NCI-H2029 treated with DMSO at 0.1 percent for 48 hours (cell line): ENCODE measurements at regions not wholly inside any gene's neighbourhood (a gene's known extent, or its start where the extent isn't known, plus 50 kb on each side); places are given as distances from the start of the nearest gene placed in this dataset.
"Not testable (repeated sequence)": the region's sequence is repeated elsewhere in the genome, so short reads cannot be mapped to it uniquely, and the experiment has no call there.

Experiments
- DNase-seq: peaks from one replicate; lab custom pipeline; 2025; lab: John Stamatoyannopoulos, UW

DNA sequence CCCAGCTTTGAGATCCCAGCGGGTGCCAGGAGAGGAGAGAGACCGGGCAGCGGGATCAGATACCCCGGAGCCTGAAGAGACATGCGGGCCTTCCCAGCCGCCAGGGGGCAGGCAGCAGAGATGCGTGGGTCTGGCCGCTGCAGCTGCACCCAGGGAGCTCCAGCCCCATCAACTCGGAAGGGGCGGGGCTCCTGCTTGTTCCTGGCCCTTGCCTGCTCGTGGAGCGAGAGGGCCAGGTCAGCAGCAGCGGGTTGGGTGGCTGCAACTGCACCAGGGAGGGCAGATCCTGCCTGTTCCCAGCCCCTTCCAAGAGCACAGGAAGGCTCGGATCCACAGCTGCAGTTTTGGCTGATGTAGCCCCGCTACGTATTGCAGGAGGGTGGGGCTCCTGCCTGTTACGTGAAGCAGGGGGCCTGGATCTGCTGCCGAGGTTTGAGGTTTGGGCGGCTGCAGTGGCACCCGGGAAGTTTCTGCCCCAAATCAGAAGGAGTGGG lies 532.8 kb downstream of the RFPL4B start:
- no peak for DNase-seq

DNA sequence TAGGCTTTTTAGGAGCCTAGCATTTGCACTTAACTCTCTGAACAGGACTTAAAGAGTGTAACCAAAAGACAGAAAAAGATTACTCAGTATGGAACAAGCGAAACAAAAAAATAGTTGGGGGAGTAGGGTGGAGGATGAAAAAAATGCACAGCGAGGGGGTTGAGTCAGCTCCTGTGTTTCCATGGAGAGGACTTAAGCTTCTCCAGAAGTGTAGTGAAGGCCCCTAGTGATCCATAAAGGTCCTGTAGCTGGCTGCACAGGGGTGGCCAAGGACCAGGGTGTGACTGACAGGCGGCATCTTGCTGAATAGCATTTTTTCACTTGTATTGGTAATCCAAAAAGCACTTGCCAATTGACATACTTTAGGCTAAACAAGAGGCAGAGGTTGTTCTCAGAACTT lies 533.9 kb downstream of the RFPL4B start:
- no peak for DNase-seq

DNA sequence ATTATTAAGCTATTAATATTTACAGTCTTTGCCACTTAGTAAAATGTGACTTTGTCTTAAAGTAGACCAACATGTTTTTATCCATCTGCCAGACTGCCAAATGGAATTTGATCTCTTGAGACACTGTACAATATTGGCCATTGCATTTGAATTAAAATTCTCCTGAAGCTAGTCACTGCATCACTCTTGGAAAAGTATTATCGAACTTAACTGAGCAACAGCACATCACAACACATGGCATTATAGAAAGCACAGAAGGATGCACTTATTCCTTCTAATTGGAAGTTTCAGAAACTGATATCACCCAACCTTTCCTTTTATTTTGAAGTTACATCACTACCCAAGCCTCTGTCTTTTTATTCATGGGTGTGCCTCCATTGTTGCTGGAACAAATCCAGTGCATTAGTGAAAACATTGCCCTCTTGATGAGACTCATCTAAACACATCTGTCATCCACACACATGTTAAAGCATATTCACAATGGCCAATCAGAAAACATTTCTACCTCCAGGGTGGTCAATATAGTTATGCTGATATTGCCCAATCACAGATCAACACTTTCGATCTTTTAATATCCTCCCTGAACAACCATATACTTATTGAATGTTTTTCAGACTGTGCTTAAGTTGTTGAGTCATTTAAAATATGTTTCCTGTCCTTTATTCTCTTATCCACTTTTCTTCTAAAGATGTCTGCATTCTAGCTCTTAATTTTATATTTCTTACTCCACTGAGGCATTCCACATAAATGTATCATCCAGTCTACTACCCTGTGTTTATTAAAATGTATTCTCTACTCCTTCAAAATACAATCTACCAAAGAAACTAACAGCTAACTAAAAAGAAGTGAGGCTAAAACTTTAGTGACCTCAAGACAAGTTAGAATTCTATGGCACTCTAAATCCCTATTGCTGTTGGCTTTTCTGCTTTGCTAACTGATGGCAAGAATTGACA lies 535.0 kb downstream of the RFPL4B start:
- DNase-seq = no peak

DNA sequence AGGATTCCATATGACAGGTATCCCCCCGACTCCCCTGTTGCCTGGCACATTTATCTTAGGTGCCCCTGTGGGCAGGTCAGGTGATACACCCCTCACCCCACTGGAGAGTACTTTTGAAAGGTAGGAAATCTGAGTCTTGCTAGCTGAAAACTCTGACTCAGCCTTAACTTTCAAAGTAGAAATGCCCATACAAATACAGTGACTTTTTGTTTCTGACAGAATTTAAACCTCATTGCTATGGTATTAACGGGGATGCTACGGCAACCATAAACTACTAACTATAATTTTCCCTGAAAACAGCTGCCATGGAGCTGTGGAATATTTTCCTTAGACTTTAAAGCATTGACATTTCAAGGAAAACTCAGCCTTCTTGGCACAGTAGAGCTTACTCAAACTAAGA lies 536.0 kb downstream of the RFPL4B start:
- no peak for DNase-seq

DNA sequence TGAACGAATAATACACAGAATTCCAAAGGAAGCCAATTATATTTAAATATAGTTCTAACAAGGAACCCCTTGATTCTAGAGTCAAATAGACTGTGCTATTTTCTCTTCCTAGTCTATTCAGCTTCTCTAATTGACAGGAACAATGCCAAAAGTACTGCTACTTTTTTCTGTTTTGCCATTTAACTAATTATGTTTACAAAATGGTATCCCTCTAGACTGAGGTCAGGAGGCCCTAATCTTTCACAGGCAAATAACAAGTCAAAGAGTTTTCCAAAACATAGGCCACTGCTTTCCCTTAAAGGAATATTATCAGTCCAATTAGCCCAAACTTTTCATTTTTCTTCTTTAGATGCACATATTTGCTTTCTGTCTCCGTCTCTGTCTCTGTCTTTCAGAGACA lies 539.3 kb downstream of the RFPL4B start:
- no peak for DNase-seq

DNA sequence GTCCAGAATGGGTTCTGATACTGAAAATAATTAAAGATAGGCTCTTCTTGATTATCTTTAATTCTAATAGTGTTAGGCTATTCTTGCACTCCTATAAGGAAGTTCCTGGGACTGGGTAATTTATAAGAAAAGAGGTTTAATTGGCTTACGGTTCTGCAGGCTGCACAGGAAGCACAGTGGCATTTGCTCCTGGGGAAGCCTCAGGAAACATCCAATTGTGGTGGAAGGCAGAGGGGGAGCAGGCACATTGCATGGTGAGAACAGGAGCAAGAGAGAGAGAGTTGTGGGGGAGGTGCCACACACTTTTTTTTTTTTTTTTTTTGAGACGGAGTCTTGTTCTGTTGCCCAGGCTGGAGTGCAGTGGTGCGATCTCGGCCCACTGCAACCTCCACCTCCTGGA lies 540.3 kb downstream of the RFPL4B start:
- not testable (repeated sequence) for DNase-seq

DNA sequence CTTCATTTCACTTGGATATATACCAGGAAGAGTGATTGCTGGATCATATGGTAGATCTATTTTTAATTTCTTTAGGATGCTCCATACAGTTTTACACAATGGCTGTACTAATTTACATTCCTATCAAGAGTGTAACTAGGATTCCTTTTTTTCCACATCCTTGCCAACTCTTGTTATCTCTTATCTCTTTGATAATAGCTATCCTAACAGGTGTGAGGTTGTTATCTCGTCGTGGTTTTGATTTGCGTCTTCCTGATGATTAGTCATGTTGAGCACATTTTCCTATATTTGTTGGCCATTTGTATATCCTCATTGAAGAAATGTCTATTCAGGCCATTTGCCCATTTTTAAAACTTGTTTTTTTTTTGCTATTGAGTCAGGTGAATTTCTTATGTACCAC lies 552.4 kb downstream of the RFPL4B start:
- DNase-seq = no peak

DNA sequence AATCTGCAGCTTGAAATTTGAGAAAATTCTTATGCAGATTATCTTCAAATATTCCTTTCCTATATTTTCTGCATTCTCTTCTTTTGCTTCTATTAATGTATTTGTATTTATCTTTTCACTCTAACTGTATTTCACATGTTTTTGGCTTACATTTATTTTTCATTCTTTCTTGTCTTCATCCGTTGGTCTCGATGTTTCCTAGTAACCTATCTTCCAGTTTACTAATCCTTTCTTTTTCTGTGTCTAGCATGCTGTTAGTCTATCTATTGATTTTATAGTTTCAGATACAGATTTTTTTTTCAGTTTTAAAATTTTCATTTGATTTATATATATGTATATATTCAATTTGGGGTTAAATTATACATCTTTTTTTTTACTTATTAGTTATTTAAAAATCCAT lies 556.2 kb downstream of the RFPL4B start:
- DNase-seq = no peak

DNA sequence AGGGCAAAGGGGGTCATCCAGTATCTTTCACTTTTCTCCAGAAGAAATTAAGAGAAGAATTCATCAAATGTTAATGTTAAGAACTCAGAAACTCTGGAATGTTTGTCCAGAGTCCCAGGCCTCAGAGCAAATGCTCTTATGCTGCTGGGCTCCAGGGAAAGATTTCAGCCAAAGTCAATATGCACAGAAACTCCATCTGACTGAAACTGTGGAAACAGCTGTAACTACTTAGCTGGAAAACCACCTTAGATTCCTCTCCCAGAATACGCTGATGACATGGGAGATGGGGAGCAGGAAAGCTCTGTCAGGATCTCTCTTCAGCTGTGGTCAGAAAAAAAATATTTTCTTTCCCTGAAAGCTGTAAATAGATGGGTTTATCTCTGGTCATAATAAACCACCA lies 559.6 kb downstream of the RFPL4B start:
- DNase-seq = no peak

DNA sequence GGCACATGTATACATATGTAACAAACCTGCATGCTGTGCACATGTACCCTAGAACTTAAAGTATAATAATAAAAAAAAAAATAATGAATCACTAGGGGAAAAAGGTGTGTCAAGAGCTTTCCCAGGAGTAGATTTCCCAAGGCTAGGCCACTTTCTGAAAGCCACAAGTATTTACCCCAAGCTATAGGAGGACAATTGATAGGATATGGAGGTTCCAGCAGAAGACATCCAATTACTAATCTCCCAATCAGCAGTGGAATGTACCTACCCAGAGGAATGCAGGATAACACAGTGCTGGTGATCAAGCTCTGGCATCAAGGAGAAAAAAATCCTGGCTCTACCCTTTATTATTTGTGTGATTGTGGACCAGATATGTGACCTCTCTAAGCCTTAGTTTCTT lies 562.7 kb downstream of the RFPL4B start:
- no peak for DNase-seq

DNA sequence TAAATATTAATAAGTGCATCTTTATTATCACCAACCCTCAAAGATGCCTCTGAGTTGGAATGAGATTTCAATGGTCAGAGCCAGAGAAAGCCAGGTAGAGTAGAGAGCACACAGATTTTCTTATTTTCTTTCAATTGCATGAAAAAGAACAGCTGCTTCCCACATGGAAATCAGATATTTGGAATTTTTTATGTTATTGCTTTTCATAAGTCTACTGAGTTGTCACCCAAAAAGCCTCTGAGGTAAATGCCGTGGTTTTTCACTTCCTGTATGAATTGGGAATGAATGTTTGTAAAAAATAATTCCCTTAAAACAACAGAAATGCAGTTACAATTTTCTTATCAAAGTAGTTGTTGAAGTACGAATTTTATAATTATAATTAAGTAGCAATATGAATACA lies 563.1 kb downstream of the RFPL4B start:
- DNase-seq = no peak

DNA sequence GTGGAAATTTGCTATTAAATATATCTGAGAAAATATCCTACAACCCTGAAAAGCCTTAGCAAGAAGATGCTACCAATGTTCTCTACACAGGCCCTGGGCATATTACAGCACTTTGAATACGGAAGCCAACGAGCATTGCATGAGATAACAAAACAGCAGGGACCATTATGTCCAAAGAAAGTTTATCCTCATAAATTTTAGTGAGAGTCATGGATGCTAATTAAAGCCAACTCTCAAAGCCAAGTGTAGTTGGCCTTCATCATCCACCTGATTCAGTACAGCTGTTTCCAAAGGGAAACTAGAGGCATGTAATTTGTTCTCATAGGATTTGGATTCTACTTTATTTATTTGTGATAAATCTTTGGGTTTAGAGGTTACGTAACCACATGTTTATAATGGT lies 564.8 kb downstream of the RFPL4B start:
- DNase-seq = no peak

DNA sequence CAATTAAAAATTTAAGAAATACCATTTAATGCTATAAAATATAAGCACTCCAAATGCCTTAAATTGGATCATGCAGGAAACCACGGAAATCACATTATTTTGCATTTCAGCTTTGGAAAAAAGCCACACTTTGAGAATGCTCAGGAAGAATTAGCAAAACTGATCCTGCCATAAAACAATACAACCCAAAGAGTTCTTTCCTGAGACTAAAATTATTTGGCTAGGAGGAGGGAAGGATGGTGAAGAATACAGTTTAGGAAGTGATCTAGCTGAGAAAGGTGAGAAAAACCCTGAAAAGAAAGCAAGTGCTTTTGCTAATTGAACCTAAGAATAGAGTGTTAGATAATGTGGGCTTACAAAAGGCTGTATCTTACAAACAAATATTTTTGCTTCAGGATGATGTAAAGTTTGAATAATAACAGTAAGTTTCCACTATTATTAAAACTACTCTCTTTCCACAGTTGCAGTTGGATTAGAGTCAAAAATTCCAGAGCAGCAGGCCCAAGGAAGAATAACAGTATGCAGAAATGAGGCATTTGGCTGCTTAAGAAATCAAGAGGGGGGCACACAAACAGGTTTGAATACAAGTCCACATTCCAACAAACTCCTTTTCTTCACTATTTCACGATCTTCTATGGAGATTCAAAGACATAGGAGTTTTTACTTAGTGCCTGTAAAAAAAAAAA lies 565.4 kb downstream of the RFPL4B start:
- DNase-seq = no peak

DNA sequence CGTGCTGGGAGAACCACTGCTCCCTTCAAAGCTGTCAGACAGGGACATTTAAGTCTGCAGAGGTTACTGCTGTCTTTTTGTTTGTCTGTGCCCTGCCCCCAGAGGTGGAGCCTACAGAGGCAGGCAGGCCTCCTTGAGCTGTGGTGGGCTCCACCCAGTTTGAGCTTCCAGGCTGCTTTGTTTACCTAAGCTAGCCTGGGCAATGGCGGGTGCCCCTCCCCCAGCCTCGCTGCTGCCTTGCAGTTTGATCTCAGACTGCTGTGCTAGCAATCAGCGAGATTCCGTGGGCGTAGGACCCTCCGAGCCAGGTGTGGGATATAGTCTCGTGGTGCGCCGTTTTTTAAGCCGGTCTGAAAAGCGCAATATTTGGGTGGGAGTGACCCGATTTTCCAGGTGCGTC lies 572.6 kb downstream of the RFPL4B start:
- not testable (repeated sequence) for DNase-seq

DNA sequence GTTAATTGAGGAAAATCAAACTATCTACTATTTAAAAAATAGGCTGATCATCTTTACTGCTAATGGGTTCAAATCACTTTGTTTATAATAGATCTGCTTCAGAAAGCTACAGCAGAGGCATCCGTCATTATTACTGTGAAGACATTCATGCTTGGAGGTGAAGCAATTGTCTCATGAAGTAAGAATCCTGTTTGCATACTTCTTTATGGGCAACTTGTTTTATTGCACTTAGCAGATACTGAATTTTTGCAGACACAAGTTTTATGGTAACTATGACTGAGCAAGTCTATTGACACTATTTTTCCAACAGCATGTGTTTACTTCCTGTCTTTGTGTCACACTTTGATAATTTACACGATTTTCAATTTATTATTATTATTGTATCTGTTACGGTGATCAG lies 573.9 kb downstream of the RFPL4B start:
- DNase-seq = no peak

DNA sequence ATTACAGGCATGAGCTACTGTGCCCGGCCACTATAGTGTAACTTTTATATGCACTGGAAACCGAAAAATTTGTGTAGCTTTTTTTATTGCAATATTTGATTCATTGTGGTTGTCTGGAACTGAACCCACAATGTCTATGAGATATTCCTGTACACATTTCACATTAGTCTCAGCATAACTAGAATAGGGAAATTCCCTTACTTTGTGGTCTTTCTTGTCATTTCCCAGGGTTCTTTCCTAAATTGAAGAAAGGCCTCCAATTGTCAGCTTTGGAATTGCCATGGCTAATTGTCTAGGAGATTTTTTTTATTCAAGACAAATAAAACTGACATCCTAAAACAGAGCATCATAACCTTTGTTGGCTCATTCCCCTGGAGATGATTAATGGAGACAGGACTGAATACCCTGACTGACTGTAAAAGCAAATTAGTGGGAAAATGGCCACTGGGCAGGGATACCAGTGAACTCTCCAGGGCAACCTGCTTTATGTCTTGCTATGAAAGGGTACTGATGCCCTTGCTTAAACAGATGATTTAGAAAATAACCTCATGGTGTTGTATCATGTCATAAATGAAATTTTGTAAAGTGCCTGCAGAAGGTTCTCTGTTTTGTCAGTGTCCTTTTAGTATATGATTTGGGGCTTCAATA lies 576.9 kb downstream of the RFPL4B start:
- DNase-seq = no peak

DNA sequence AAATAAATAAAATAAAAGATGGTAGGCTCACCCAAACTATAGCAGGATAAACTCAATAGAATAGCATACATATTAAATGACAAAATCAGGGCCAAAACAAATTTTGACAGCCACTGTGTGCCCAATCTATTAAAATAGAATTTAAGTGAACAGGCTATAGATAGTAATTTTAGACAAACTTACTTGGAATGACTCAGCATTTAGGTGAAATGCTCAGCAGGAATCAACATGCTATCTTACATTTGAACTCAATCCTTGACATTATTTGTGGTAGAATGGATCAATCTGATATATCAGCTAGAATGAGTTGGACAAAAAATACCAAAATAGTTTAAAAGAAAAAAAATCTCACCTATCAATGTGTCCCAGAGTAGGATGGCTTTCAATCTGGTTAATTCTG lies 578.6 kb downstream of the RFPL4B start:
- no peak for DNase-seq

DNA sequence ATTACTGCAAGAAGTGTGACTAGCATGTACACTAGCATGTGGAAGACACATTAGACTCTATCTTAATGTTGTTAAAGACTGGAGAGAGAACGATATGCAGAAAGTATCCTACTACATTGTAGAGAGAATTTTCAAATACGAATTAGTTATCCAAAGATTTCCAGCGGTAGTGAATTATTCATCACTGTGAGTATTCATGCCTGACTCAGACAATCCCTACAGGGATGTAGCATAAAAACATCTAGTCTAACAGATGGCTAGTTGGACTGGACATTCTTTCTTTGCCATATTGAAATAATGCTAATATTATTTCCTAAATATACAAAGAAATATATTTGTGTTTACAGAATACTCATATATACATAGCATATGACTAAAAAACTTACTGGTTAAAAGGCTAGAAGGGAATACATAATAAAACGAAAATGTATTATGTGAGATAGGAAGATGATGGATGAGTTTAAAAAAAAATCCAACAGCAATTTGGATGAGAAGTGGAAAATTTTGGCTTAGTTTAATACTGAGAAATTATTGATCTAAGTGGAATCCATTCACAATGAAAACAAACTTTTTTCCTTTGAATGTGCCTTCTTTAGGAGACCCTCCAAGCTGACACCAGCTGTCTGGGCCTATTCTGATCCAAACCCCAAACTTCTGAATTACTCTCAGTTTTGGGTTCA lies 580.7 kb downstream of the RFPL4B start:
- DNase-seq = no peak

DNA sequence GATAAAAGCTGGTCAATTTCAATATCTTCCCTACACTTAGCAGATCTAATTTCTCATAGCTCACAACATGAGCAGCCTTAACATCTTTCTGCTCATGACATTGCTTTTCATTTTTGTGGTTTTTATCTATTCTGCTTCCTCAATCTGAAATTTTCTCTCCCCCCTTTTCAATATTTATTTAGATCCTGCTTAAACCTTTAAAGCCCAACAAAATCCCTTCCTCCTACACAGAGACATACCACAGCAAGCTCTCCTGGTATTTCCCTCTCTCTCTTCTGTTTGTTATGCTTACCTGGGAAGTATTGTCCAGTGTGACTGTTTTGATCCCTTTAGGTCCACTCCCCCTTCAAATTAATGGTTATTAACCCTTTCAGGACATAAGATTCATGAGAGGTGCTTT lies 582.5 kb downstream of the RFPL4B start:
- DNase-seq = no peak

DNA sequence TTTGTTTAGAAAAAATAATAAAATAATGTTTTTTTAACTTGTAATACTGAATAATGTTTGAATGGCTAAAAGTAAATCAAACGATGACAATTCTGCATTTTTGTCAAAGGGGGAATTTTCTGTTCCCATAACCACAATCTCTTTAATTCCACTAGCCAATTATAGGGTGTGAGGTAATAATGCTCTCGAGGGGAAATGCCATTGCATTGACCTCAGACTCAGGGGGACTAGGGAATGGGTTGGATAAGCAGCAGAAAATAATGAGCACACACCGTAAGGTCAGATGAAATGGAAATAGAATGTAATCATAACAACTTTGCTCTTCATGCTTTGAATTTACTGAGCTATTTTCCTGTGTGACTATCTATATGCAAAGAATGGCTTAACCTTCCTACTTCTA lies 584.7 kb downstream of the RFPL4B start:
- DNase-seq = no peak

DNA sequence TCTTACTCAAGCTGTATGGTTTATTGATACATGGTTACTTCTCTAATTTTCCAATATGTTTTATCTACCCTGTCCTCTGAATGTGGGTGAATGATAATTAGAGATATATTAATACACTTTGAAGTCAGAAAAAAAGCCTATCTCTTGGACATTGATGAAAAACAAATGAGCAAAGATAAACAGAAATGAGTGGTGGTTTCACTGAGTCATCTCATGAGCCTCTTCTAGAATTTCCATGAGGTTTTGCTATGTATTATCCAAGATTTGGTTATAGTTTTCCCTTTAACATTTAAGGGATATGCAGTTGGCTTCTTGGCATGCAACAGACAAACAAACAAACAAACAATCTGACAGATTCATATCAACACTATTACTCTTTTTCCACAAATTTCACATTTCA lies 586.8 kb downstream of the RFPL4B start:
- DNase-seq = no peak
